ENCODE measurements at regions not wholly inside any gene's neighbourhood (a gene's known extent, or its start where the extent isn't known, plus 50 kb on each side); places are given as distances from the start of the nearest gene placed in this dataset.
"Not testable (repeated sequence)": the region's sequence is repeated elsewhere in the genome, so short reads cannot be mapped to it uniquely, and the experiment has no call there.

GRCh38 chr21:32073593-32073992, 200.8 kb downstream of the HUNK start:
- no peaks in the 10 kb centered on the region for H3K4me1 Mint-ChIP-seq
- H3K27me3 Mint-ChIP-seq = no peaks in the 10 kb centered on the region
- DNase-seq (no peak), ATAC-seq (no peak)
- POLR2A ChIA-PET = no interaction called here
- no peaks in the 10 kb centered on the region for H3K9me3 Mint-ChIP-seq (ENCODE audit: low read depth)
- no peak overlapping the region for H3K27ac Mint-ChIP-seq
- H3K4me3 Mint-ChIP-seq = no peak overlapping the region
- CTCF ChIA-PET = no interaction called here
- no peaks in the 10 kb centered on the region for H3K36me3 Mint-ChIP-seq (ENCODE audit: low read depth)
- intact Hi-C loops (cut with DNase I, micrococcal nuclease) = no loop called here

DNA sequence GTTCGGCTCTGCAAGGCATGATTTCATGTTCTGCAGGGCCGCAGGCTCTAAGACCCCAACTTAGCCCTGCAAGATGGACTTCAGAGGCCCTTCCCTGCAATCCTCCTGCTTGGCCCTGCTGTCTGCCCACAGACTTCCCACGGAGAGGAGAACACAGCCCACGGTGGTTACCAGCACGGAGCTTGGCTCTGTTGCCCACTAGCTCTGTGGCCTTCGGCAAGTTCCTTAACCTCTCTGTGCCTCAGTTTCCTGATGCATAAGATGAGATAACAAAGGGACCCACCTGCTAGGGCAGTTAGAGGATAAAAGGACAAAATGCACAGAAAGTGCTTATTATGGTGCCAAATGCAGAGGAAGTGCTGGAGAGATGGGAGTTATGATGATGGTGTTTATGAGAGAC, 200.4 kb downstream of the HUNK start:
- H3K4me3 Mint-ChIP-seq = no peak overlapping the region
- H3K4me1 Mint-ChIP-seq = no peaks in the 10 kb centered on the region
- ChIA-PET CTCF (no interaction called here), POLR2A (no interaction called here)
- DNase-seq (no peak), ATAC-seq (no peak)
- intact Hi-C loops (cut with DNase I, micrococcal nuclease) = no loop called here
- H3K9me3 Mint-ChIP-seq (ENCODE audit: low read depth) = no peaks in the 10 kb centered on the region
- H3K27me3 Mint-ChIP-seq = no peaks in the 10 kb centered on the region
- no peaks in the 10 kb centered on the region for H3K36me3 Mint-ChIP-seq (ENCODE audit: low read depth)
- H3K27ac Mint-ChIP-seq = no peak overlapping the region

DNA sequence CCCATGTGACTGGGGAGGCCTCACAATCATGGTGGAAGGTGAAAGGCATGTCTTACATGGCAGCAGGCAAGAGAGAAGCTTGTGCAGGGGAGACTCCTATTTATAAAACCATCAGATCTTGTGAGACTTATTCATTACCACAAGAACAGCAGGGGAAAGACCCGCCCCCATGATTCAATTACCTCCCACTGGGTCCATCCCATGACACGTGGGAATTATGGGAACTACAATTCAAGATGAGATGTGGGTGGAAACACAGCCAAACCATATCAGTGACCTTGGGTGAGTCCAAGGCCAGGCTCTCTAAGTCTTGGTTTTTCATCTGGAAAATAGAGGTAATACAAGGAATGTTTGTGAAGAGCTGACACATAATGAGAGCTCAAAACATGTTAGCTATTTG, 198.8 kb downstream of the HUNK start:
- ATAC-seq; DNase-seq; H3K9me3 Mint-ChIP-seq (ENCODE audit: low read depth); H3K27ac Mint-ChIP-seq; H3K4me3 Mint-ChIP-seq; H3K4me1 Mint-ChIP-seq; intact Hi-C loops (cut with DNase I, micrococcal nuclease); H3K27me3 Mint-ChIP-seq; H3K36me3 Mint-ChIP-seq (ENCODE audit: low read depth); CTCF ChIA-PET; POLR2A ChIA-PET: not testable (repeated sequence)

GRCh38 chr21:32070676-32071330, 198.0 kb downstream of the HUNK start:
- H3K27ac Mint-ChIP-seq = no peak overlapping the region
- ChIA-PET CTCF (interaction anchor here (1.0 kb wide), 1 partner anchor 26 kb away, joined by 3 read pairs; no protein-coding TSS in a partner anchor), POLR2A (no interaction called here)
- no peaks in the 10 kb centered on the region for H3K4me1 Mint-ChIP-seq
- intact Hi-C loops (cut with DNase I, micrococcal nuclease) = no loop called here
- no peak overlapping the region for H3K4me3 Mint-ChIP-seq
- ATAC-seq = no peak
- DNase-seq = no peak
- peaks cover 3% of the 10 kb centered on the region for H3K27me3 Mint-ChIP-seq
- no peaks in the 10 kb centered on the region for H3K36me3 Mint-ChIP-seq (ENCODE audit: low read depth)
- no peaks in the 10 kb centered on the region for H3K9me3 Mint-ChIP-seq (ENCODE audit: low read depth)

- H3K27ac Mint-ChIP-seq = no peak overlapping the region
- H3K36me3 Mint-ChIP-seq (ENCODE audit: low read depth) = no peaks in the 10 kb centered on the region
- DNase-seq (no peak), ATAC-seq (no peak)
- ChIA-PET CTCF (interaction anchor here (1.0 kb wide), 1 partner anchor 26 kb away, joined by 3 read pairs; no protein-coding TSS in a partner anchor), POLR2A (no interaction called here)
- no peaks in the 10 kb centered on the region for H3K4me1 Mint-ChIP-seq
- no peaks in the 10 kb centered on the region for H3K9me3 Mint-ChIP-seq (ENCODE audit: low read depth)
- no peak overlapping the region for H3K4me3 Mint-ChIP-seq
- intact Hi-C loops (cut with DNase I, micrococcal nuclease) = no loop called here
- peaks cover 6% of the 10 kb centered on the region for H3K27me3 Mint-ChIP-seq
Measured at GRCh38 chr21:32070126-32070525, 197.3 kb downstream of the HUNK start.

DNA sequence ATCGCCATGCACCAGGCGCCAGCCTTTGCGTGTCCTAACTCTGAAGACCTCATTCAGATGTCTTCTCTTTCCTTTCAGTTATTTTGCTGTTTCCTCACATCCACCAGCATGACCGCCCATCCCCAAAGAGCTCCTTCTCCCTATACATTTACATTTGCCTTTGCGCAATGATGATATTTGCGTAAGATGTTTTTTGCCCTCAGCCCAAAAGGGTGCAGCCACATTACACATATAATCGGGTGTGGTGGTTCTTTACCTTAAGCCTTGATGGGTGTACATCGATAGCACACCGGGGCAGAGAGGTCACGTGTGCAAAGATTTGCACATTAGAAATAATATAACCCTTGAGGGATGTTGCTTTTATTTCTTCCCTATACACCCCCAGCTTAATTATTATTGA, 192.8 kb downstream of the HUNK start:
- ChIA-PET POLR2A (no interaction called here), CTCF (no interaction called here)
- no peaks in the 10 kb centered on the region for H3K36me3 Mint-ChIP-seq (ENCODE audit: low read depth)
- no peak for ATAC-seq
- no peaks in the 10 kb centered on the region for H3K4me1 Mint-ChIP-seq
- intact Hi-C loops (cut with DNase I, micrococcal nuclease) = no loop called here
- no peak overlapping the region for H3K4me3 Mint-ChIP-seq
- H3K27me3 Mint-ChIP-seq = peaks cover 6% of the 10 kb centered on the region
- no peak overlapping the region for H3K27ac Mint-ChIP-seq
- no peak for DNase-seq
- H3K9me3 Mint-ChIP-seq (ENCODE audit: low read depth) = no peaks in the 10 kb centered on the region

GRCh38 chr21:32064281-32064910, 191.6 kb downstream of the HUNK start:
- no peaks in the 10 kb centered on the region for H3K9me3 Mint-ChIP-seq (ENCODE audit: low read depth)
- POLR2A ChIA-PET = interaction anchor here (0.6 kb wide), 1 partner anchor 493 kb away, joined by 4 read pairs; no protein-coding TSS in a partner anchor

GRCh38 chr21:32062591-32063227, 189.9 kb downstream of the HUNK start:
- Mint-ChIP-seq H3K27ac (no peak overlapping the region), H3K4me3 (no peak overlapping the region), H3K27me3 (peaks cover 9% of the 10 kb centered on the region), H3K4me1 (no peaks in the 10 kb centered on the region), H3K36me3 (ENCODE audit: low read depth) (no peaks in the 10 kb centered on the region), H3K9me3 (ENCODE audit: low read depth) (no peaks in the 10 kb centered on the region)
- DNase-seq = no peak
- no peak for ATAC-seq
- CTCF ChIA-PET = no interaction called here
- POLR2A ChIA-PET = no interaction called here
- intact Hi-C loops (cut with DNase I, micrococcal nuclease) = no loop called here

More at GRCh38 chr21:32064281-32064910, 191.6 kb downstream of the HUNK start:
- Mint-ChIP-seq H3K27me3 (peaks cover 6% of the 10 kb centered on the region), H3K36me3 (ENCODE audit: low read depth) (no peaks in the 10 kb centered on the region), H3K4me3 (no peak overlapping the region), H3K4me1 (no peaks in the 10 kb centered on the region), H3K27ac (no peak overlapping the region)
- ATAC-seq = no peak
- no peak for DNase-seq
- intact Hi-C loops (cut with DNase I, micrococcal nuclease) = no loop called here
- CTCF ChIA-PET = no interaction called here

DNA sequence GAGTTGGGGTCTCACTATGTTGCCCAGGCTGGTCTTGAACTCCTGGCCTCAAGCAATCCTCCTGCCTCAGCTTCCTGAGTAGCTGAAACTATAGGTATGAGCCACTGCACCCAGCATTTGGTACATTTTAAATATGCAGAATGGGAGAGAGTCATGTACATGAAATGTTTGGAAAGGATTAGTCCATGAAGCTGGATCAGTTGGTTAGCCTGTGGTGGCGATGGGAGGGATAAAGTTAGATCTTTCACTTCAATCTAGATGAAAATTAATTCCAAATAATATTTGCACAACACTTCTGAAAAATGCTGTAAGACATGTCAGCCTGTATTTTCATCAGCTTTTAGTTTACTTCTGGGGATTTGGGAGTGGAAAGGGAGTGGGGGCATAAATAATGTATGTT, 188.9 kb downstream of the HUNK start:
- H3K4me3 Mint-ChIP-seq = no peak overlapping the region
- no peak overlapping the region for H3K27ac Mint-ChIP-seq
- no peak for ATAC-seq
- ChIA-PET POLR2A (no interaction called here), CTCF (no interaction called here)
- H3K9me3 Mint-ChIP-seq (ENCODE audit: low read depth) = no peaks in the 10 kb centered on the region
- peaks cover 9% of the 10 kb centered on the region for H3K27me3 Mint-ChIP-seq
- no peaks in the 10 kb centered on the region for H3K36me3 Mint-ChIP-seq (ENCODE audit: low read depth)
- no peak for DNase-seq
- H3K4me1 Mint-ChIP-seq = no peaks in the 10 kb centered on the region
- intact Hi-C loops (cut with DNase I, micrococcal nuclease) = no loop called here

DNA sequence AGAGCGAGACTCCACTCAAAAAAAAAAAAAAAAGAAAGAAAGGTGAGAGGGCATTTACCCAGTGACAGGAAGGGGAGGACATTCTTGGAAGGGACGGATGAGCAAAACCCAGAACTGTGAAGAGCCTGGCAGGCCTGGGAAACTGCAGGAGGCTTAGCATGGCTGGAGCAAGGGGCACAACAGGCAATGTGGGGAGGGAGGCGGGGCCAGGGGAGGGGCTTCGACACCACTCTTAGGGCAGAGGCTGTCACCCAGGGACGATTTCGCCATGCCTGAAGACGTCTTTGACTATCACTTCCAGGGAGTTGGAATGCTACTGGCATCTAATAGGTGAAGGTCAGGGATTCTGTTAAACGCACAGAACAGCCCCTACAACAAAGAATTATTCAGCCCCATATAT, 184.0 kb downstream of the HUNK start:
- Mint-ChIP-seq H3K27ac (no peak overlapping the region), H3K9me3 (ENCODE audit: low read depth) (peaks cover 8% of the 10 kb centered on the region)

DNA sequence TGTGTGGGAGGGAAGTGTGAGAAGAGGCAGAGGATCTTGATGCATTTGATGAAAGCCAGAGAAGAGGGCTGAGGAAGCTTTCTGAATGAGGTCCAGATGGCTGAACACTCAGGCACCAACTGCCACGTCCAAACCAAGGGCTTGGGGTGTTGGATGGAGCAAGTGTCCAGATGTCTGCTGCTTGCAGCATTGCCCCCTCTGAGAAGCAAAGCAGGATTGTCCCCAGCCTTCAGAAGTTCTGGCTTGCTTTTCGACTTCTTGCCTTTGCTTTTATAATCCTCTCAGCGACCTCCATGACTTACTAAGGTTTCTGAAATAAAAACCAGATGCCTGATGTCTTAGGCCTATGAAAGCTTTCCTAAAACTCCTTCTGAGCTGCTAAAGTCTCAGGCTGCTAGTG, 182.5 kb downstream of the HUNK start:
- intact Hi-C loops (cut with DNase I, micrococcal nuclease) = no loop called here
- H3K36me3 Mint-ChIP-seq (ENCODE audit: low read depth) = no peaks in the 10 kb centered on the region
- H3K27ac Mint-ChIP-seq = no peak overlapping the region
- H3K4me3 Mint-ChIP-seq = no peak overlapping the region
- DNase-seq (no peak), ATAC-seq (no peak)
- ChIA-PET CTCF (no interaction called here), POLR2A (no interaction called here)
- no peaks in the 10 kb centered on the region for H3K4me1 Mint-ChIP-seq
- H3K9me3 Mint-ChIP-seq (ENCODE audit: low read depth) = peaks cover 11% of the 10 kb centered on the region
- peaks cover 11% of the 10 kb centered on the region for H3K27me3 Mint-ChIP-seq

More for the DNA sequence above, 184.0 kb downstream of the HUNK start:
- CTCF ChIA-PET = no interaction called here
- H3K36me3 Mint-ChIP-seq (ENCODE audit: low read depth) = no peaks in the 10 kb centered on the region
- H3K4me3 Mint-ChIP-seq = no peak overlapping the region
- POLR2A ChIA-PET = no interaction called here
- peaks cover 10% of the 10 kb centered on the region for H3K27me3 Mint-ChIP-seq
- H3K4me1 Mint-ChIP-seq = no peaks in the 10 kb centered on the region
- intact Hi-C loops (cut with DNase I, micrococcal nuclease) = no loop called here
- DNase-seq = no peak
- no peak for ATAC-seq

Data from activated CD4-positive, alpha-beta T cell treated with anti-CD3 and anti-CD28 coated beads for 36 hours (primary cell).